ENCODE measurements at regions not wholly inside any gene's neighbourhood (a gene's known extent, or its start where the extent isn't known, plus 50 kb on each side); places are given as distances from the start of the nearest gene placed in this dataset.

- no peak for DNase-seq (ENCODE audit: low read depth)
Measured at GRCh38 chr1:42096554-42096953, 56.7 kb upstream of the GUCA2B start.

- no peak for DNase-seq (ENCODE audit: low read depth)
Measured at GRCh38 chr1:42089246-42089645, 64.0 kb upstream of the GUCA2B start.

- DNase-seq (ENCODE audit: low read depth): no peak
Measured at GRCh38 chr1:42086146-42086545, 67.1 kb upstream of the GUCA2B start.

GRCh38 chr1:42085596-42085995 is 67.6 kb upstream of the GUCA2B start:
- DNase-seq (ENCODE audit: low read depth): no peak

GRCh38 chr1:42081475-42081874 is 71.7 kb upstream of the GUCA2B start:
- no peak for DNase-seq (ENCODE audit: low read depth)

- DNase-seq (ENCODE audit: low read depth): no peak
Measured at GRCh38 chr1:42075179-42075578, 78.0 kb upstream of the GUCA2B start.

GRCh38 chr1:42070996-42071395 is 82.2 kb upstream of the GUCA2B start:
- no peak for DNase-seq (ENCODE audit: low read depth)

GRCh38 chr1:42057800-42058199 is 95.4 kb upstream of the GUCA2B start:
- no peak for DNase-seq (ENCODE audit: low read depth)

GRCh38 chr1:42056460-42056859 is 96.8 kb upstream of the GUCA2B start:
- no peak for DNase-seq (ENCODE audit: low read depth)

- DNase-seq (ENCODE audit: low read depth): no peak
Measured at GRCh38 chr1:42055061-42055460, 98.1 kb upstream of the GUCA2B start.

- DNase-seq (ENCODE audit: low read depth): no peak
Measured at GRCh38 chr1:42052072-42052699, 101.0 kb upstream of the GUCA2B start.

GRCh38 chr1:42047508-42047880 is 105.7 kb upstream of the GUCA2B start:
- no peak for DNase-seq (ENCODE audit: low read depth)

GRCh38 chr1:42046761-42047507 is 106.3 kb upstream of the GUCA2B start:
- DNase-seq (ENCODE audit: low read depth): no peak

- DNase-seq (ENCODE audit: low read depth): no peak
Measured at GRCh38 chr1:42044346-42044745, 108.9 kb upstream of the GUCA2B start.

GRCh38 chr1:42043811-42044210 is 109.4 kb upstream of the GUCA2B start:
- no peak for DNase-seq (ENCODE audit: low read depth)

GRCh38 chr1:42043182-42043581 is 110.0 kb upstream of the GUCA2B start:
- DNase-seq (ENCODE audit: low read depth): no peak

GRCh38 chr1:42041031-42041430 is 112.2 kb upstream of the GUCA2B start:
- no peak for DNase-seq (ENCODE audit: low read depth)

- DNase-seq (ENCODE audit: low read depth): no peak
Measured at GRCh38 chr1:42040159-42040558, 113.1 kb upstream of the GUCA2B start.

GRCh38 chr1:42038261-42038660 is 114.9 kb upstream of the GUCA2B start:
- no peak for DNase-seq (ENCODE audit: low read depth)

- DNase-seq (ENCODE audit: low read depth): no peak
Measured at GRCh38 chr1:42037586-42037985, 115.6 kb upstream of the GUCA2B start.

- no peak for DNase-seq (ENCODE audit: low read depth)
Measured at GRCh38 chr1:42037161-42037560, 116.0 kb upstream of the GUCA2B start.

GRCh38 chr1:42035830-42036604 is 117.2 kb upstream of the GUCA2B start:
- DNase-seq (ENCODE audit: low read depth): peak; percentile 98

GRCh38 chr1:42035205-42035829 is 116.6 kb upstream of the HIVEP3 start:
- DNase-seq (ENCODE audit: low read depth): no peak

All from stimulated activated CD8-positive, alpha-beta memory T cell treated with anti-CD3 and anti-CD28 coated beads, Interleukin-15, amount 100 ng/mL, for 1 hour (primary cell).